ENCODE measurements at regions not wholly inside any gene's neighbourhood (a gene's known extent, or its start where the extent isn't known, plus 50 kb on each side); places are given as distances from the start of the nearest gene placed in this dataset.

DNA sequence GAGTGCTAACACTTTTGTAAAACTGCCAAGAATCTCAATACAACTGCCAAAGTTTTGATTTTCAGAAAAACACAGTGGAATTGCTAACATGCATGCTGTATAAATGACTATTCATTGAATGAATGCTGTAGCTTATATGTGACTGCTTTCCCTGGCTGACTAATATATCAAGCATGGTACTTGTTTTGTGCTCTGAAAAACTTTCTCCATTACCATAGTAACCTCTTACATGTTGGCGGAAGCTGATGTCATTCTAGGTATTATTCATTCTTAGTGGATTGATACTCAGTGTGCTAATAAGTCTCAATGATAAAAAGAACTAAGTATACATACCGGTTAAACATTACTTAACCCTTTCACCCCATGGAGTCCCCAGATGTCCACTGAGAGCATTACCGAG is 166.1 kb upstream of the MYO16 start:
- Histone ChIP-seq H3K79me2 (ENCODE audit: low read depth) (no peaks in the 10 kb centered on the region), H3K4me2 (no peak overlapping the region), H3K27ac (no peak overlapping the region), H4K20me1 (ENCODE audit: low read depth) (no peaks in the 10 kb centered on the region), H3F3A (ENCODE audit: low read depth) (no peaks in the 10 kb centered on the region), H3K4me3 (no peak overlapping the region), H3K27me3 (no peaks in the 10 kb centered on the region), H3K36me3 (no peaks in the 10 kb centered on the region), H2AFZ (replicated peaks) (no peak overlapping the region), H3K9me3 (ENCODE audit: low read depth) (no peaks in the 10 kb centered on the region), H3K9ac (no peak overlapping the region), H3K4me1 (no peaks in the 10 kb centered on the region)
- Mint-ChIP-seq H3K36me3 (no peaks in the 10 kb centered on the region), H3K27ac (no peak overlapping the region), H3K4me1 (peaks cover 5% of the 10 kb centered on the region), H3K4me3 (no peak overlapping the region), H3K9me3 (no peaks in the 10 kb centered on the region), H3K27me3 (ENCODE audit: insufficient read depth, low read depth) (peaks cover 4% of the 10 kb centered on the region)
- no peak for DNase-seq (ENCODE audit: low spot score)
- no peak for TF ChIP-seq EZH2phosphoT487 (IDR thresholded peaks at IDR 0.05)
- TF ChIP-seq, protein P1, sequence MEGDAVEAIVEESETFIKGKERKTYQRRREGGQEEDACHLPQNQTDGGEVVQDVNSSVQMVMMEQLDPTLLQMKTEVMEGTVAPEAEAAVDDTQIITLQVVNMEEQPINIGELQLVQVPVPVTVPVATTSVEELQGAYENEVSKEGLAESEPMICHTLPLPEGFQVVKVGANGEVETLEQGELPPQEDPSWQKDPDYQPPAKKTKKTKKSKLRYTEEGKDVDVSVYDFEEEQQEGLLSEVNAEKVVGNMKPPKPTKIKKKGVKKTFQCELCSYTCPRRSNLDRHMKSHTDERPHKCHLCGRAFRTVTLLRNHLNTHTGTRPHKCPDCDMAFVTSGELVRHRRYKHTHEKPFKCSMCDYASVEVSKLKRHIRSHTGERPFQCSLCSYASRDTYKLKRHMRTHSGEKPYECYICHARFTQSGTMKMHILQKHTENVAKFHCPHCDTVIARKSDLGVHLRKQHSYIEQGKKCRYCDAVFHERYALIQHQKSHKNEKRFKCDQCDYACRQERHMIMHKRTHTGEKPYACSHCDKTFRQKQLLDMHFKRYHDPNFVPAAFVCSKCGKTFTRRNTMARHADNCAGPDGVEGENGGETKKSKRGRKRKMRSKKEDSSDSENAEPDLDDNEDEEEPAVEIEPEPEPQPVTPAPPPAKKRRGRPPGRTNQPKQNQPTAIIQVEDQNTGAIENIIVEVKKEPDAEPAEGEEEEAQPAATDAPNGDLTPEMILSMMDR (IDR thresholded peaks at IDR 0.05), result no peak
- no peak for TF ChIP-seq EZH2 (IDR thresholded peaks at IDR 0.05)

DNA sequence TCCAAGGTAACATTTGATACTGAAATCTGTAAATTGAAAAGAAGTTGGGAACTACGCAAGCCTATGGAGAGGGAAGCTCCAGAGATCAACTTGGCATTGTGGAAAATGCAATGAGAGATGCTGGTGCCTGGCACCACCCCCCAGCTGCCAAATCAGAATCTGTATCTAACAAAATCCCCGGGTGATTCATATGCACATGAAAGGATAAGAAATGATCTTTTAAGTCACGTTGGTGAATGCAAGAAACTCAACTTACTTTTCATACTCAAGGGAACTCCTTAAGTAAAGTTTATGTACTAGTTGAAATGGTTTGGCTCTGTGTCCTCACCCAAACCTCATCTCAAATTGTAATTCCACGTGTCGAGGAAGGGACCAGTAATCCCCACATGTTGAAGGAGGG is 158.5 kb upstream of the MYO16 start:
- Histone ChIP-seq H2AFZ (replicated peaks) (no peak overlapping the region), H3K4me3 (no peak overlapping the region), H3K27ac (no peak overlapping the region), H3K36me3 (no peaks in the 10 kb centered on the region), H3K4me2 (no peak overlapping the region), H3K4me1 (no peaks in the 10 kb centered on the region), H3K9me3 (ENCODE audit: low read depth) (no peaks in the 10 kb centered on the region), H4K20me1 (ENCODE audit: low read depth) (no peaks in the 10 kb centered on the region), H3K79me2 (ENCODE audit: low read depth) (no peaks in the 10 kb centered on the region), H3K27me3 (no peaks in the 10 kb centered on the region), H3F3A (ENCODE audit: low read depth) (no peaks in the 10 kb centered on the region), H3K9ac (no peak overlapping the region)
- no peak overlapping the region for H3K4me3 Mint-ChIP-seq
- peaks cover 6% of the 10 kb centered on the region for H3K9me3 Mint-ChIP-seq
- DNase-seq (ENCODE audit: low spot score), result no peak
- TF ChIP-seq EZH2phosphoT487 (IDR thresholded peaks at IDR 0.05) (no peak), EZH2 (IDR thresholded peaks at IDR 0.05) (no peak)
- TF ChIP-seq, protein P1 (IDR thresholded peaks at IDR 0.05), result no peak
- no peaks in the 10 kb centered on the region for H3K27me3 Mint-ChIP-seq (ENCODE audit: insufficient read depth, low read depth)
- H3K36me3 Mint-ChIP-seq, result no peaks in the 10 kb centered on the region
- H3K27ac Mint-ChIP-seq, result no peak overlapping the region
- no peaks in the 10 kb centered on the region for H3K4me1 Mint-ChIP-seq

DNA sequence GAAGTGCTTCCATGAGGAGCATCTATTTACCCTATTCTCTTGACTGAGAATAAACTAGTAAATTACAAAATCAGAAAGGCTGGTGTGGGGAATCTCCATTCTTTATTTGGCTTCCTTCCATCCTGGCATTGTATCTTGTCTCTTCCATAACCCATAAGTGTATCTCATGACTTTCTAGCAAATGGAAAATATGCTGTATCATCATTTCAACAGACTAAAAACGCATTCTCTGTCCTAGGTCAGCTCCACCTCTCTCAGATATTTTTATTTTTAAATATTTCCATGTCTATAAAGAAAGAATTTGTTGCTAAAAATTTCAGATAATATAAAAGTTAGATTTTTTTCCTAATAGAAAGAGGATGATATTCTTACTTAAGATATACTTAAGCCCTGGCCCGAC is 154.2 kb upstream of the MYO16 start:
- Histone ChIP-seq H3K27ac (no peak overlapping the region), H3K36me3 (no peaks in the 10 kb centered on the region), H3K4me1 (no peaks in the 10 kb centered on the region), H3K4me2 (no peak overlapping the region), H3K4me3 (no peak overlapping the region), H2AFZ (replicated peaks) (no peak overlapping the region), H3K27me3 (no peaks in the 10 kb centered on the region), H3K9me3 (ENCODE audit: low read depth) (no peaks in the 10 kb centered on the region), H4K20me1 (ENCODE audit: low read depth) (no peaks in the 10 kb centered on the region), H3K79me2 (ENCODE audit: low read depth) (no peaks in the 10 kb centered on the region), H3K9ac (no peak overlapping the region), H3F3A (ENCODE audit: low read depth) (no peaks in the 10 kb centered on the region)
- Mint-ChIP-seq H3K4me1 (no peaks in the 10 kb centered on the region), H3K4me3 (no peak overlapping the region), H3K36me3 (no peaks in the 10 kb centered on the region), H3K27me3 (ENCODE audit: insufficient read depth, low read depth) (no peaks in the 10 kb centered on the region), H3K9me3 (peaks cover 6% of the 10 kb centered on the region), H3K27ac (no peak overlapping the region)
- TF ChIP-seq, protein P1 (IDR thresholded peaks at IDR 0.05), result no peak
- TF ChIP-seq EZH2 (IDR thresholded peaks at IDR 0.05) (no peak), EZH2phosphoT487 (IDR thresholded peaks at IDR 0.05) (no peak)
- DNase-seq (ENCODE audit: low spot score), result no peak

DNA sequence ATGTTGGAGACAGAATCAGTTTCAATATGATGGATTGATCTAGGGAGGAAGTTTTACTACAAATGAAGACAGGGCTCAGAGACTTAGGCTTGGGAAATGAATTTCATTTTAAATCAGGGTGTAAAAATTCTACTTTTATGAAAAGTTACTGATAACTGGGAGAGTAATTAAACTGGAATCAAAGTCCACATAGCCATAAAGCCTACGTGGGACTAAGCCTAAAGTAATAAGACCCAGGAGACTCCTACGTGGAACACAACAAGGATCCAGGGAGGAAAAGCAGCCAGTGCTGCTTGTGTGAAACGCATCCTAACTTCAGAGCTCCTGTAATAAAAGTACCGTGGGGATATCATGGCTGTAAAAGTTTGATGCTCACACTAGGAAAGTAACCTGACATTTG is 152.0 kb upstream of the MYO16 start:
- no peak overlapping the region for H2AFZ ChIP-seq (replicated peaks)
- H3K9me3 ChIP-seq (ENCODE audit: low read depth), result no peaks in the 10 kb centered on the region
- H3K79me2 ChIP-seq (ENCODE audit: low read depth), result no peaks in the 10 kb centered on the region
- no peaks in the 10 kb centered on the region for H3K36me3 ChIP-seq
- Mint-ChIP-seq H3K27me3 (ENCODE audit: insufficient read depth, low read depth) (peaks cover 2% of the 10 kb centered on the region), H3K36me3 (no peaks in the 10 kb centered on the region), H3K4me3 (no peak overlapping the region), H3K4me1 (no peaks in the 10 kb centered on the region), H3K9me3 (no peaks in the 10 kb centered on the region), H3K27ac (no peak overlapping the region)
- TF ChIP-seq, protein P1 (IDR thresholded peaks at IDR 0.05), result no peak
- TF ChIP-seq EZH2phosphoT487 (IDR thresholded peaks at IDR 0.05), result no peak
- TF ChIP-seq EZH2 (IDR thresholded peaks at IDR 0.05), result no peak
- H3K4me1 ChIP-seq, result no peaks in the 10 kb centered on the region
- H3K4me3 ChIP-seq, result no peak overlapping the region
- H3K9ac ChIP-seq, result no peak overlapping the region
- no peak overlapping the region for H3K27ac ChIP-seq
- DNase-seq (ENCODE audit: low spot score), result no peak
- no peaks in the 10 kb centered on the region for H3K27me3 ChIP-seq
- no peaks in the 10 kb centered on the region for H3F3A ChIP-seq (ENCODE audit: low read depth)
- H3K4me2 ChIP-seq, result no peak overlapping the region
- no peaks in the 10 kb centered on the region for H4K20me1 ChIP-seq (ENCODE audit: low read depth)

All from neural progenitor cell (in vitro differentiated cells).